ENCODE measurements at regions not wholly inside any gene's neighbourhood (a gene's known extent, or its start where the extent isn't known, plus 50 kb on each side); places are given as distances from the start of the nearest gene placed in this dataset.
"Not testable (repeated sequence)": the region's sequence is repeated elsewhere in the genome, so short reads cannot be mapped to it uniquely, and the experiment has no call there.

DNA sequence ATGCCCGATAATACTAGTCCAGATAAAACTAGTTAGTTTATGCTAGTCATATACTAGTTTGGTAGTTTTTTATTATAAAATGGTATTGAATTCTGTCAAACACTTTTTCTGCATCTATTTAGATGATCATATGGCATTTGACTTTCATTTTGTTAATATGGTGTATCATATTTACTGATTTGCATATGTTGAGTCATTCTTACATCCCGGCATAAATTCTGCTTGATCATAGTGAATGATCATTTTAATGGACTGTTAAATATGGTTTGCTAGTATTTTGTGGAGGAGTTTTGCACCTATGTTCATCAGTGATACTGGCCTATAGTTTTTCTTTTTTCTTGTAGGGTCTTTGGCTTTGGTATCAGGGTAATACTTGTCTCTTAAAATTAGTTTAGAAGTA lies 365.6 kb downstream of the TAF11L14 start:
- no peaks in the 10 kb centered on the region for H3K27me3 ChIP-seq (ENCODE audit: control insufficient read depth, insufficient read depth, low read length)
- no peak overlapping the region for H3K9ac ChIP-seq
- no peak overlapping the region for H3K4me3 ChIP-seq (ENCODE audit: low read depth, low read length)
- H3K79me2 ChIP-seq = no peaks in the 10 kb centered on the region
- TF ChIP-seq, protein P1, sequence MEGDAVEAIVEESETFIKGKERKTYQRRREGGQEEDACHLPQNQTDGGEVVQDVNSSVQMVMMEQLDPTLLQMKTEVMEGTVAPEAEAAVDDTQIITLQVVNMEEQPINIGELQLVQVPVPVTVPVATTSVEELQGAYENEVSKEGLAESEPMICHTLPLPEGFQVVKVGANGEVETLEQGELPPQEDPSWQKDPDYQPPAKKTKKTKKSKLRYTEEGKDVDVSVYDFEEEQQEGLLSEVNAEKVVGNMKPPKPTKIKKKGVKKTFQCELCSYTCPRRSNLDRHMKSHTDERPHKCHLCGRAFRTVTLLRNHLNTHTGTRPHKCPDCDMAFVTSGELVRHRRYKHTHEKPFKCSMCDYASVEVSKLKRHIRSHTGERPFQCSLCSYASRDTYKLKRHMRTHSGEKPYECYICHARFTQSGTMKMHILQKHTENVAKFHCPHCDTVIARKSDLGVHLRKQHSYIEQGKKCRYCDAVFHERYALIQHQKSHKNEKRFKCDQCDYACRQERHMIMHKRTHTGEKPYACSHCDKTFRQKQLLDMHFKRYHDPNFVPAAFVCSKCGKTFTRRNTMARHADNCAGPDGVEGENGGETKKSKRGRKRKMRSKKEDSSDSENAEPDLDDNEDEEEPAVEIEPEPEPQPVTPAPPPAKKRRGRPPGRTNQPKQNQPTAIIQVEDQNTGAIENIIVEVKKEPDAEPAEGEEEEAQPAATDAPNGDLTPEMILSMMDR (IDR thresholded peaks at IDR 0.05) = no peak
- no peaks in the 10 kb centered on the region for H3K9me3 ChIP-seq (ENCODE audit: control insufficient read depth, low read length)
- H2AFZ ChIP-seq = no peak overlapping the region
- H3K4me2 ChIP-seq (ENCODE audit: low read length) = no peak overlapping the region
- no peaks in the 10 kb centered on the region for H3K4me1 ChIP-seq
- no peaks in the 10 kb centered on the region for H3K36me3 ChIP-seq (ENCODE audit: control insufficient read depth, insufficient read depth, low read length)
- H3K27ac ChIP-seq = no peak overlapping the region

DNA sequence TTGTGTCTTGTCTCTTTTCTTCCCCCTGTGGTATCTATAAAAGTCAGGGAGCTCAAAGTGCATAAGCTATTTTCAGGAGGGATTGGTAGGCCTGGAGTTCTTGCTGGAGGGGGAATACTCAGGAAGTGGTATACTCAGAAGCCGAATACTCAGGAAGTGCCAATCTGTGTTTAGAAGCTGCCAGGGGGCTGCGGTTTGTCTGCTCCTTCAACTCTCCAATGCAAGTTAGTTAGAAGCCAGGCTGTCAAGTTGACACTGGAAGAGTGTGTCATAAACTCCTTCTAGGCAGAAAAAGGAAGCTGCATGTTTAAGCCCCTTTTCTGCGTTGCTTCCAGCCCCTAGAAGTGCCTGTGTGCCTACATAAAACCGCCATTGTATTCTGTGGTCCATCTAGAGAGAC lies 366.5 kb downstream of the TAF11L14 start:
- no peak overlapping the region for H3K9ac ChIP-seq
- H3K9me3 ChIP-seq (ENCODE audit: control insufficient read depth, low read length) = no peaks in the 10 kb centered on the region
- no peaks in the 10 kb centered on the region for H3K36me3 ChIP-seq (ENCODE audit: control insufficient read depth, insufficient read depth, low read length)
- no peak overlapping the region for H3K4me3 ChIP-seq (ENCODE audit: low read depth, low read length)
- no peak overlapping the region for H3K4me2 ChIP-seq (ENCODE audit: low read length)
- no peak overlapping the region for H3K27ac ChIP-seq
- no peaks in the 10 kb centered on the region for H3K4me1 ChIP-seq
- H2AFZ ChIP-seq = no peak overlapping the region
- no peaks in the 10 kb centered on the region for H3K79me2 ChIP-seq
- H3K27me3 ChIP-seq (ENCODE audit: control insufficient read depth, insufficient read depth, low read length) = no peaks in the 10 kb centered on the region
- TF ChIP-seq, protein P1 (IDR thresholded peaks at IDR 0.05) = no peak

DNA sequence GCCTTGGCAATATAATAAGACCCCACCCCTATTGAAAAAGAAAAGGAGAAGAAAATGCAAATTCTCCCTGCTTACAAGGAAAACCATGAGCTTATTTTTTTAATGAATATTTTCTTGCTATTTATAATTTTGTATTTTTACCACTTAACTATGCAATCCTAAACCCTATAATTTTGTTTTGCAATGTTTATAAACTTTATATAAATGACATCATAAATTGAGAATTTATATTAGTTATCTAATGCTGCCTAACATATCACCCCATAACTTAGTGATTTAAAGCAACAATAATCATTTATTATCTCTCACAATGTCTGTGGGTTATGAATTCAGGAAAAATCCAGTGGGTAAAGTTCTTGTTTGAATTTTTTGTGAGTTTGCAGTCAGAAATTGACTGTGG lies 369.1 kb downstream of the TAF11L14 start:
- Histone ChIP-seq H3K4me1 (no peaks in the 10 kb centered on the region), H3K79me2 (no peaks in the 10 kb centered on the region)
- TF ChIP-seq, protein P1 (IDR thresholded peaks at IDR 0.05) = no peak

DNA sequence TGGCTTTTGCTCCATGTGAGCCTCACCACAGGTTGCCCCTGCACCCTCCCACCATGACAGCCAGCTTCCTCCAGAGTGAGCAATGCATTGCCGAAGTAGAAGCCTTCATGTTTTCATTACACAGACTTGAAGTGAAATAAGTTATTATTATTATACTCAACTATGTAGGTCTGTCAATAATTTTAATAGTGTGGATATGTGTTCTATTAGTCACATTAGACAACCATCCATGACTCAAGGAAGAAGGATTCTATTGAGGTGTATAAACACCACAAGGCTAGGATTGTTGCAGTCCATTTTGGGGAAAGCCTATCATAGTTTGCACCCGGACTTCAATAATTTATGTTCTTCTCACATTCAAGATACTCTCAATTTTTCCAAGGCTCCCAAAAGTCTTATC lies 369.5 kb downstream of the TAF11L14 start:
- Histone ChIP-seq H3K4me1 (no peaks in the 10 kb centered on the region), H3K27ac (no peak overlapping the region), H3K36me3 (ENCODE audit: control insufficient read depth, insufficient read depth, low read length) (no peaks in the 10 kb centered on the region), H2AFZ (no peak overlapping the region), H3K9ac (no peak overlapping the region), H3K4me3 (ENCODE audit: low read depth, low read length) (no peak overlapping the region), H3K79me2 (no peaks in the 10 kb centered on the region), H3K9me3 (ENCODE audit: control insufficient read depth, low read length) (no peaks in the 10 kb centered on the region), H3K4me2 (ENCODE audit: low read length) (no peak overlapping the region), H3K27me3 (ENCODE audit: control insufficient read depth, insufficient read depth, low read length) (no peaks in the 10 kb centered on the region)
- TF ChIP-seq, protein P1 (IDR thresholded peaks at IDR 0.05) = no peak

More for the DNA sequence above, 369.1 kb downstream of the TAF11L14 start:
- H3K36me3 ChIP-seq (ENCODE audit: control insufficient read depth, insufficient read depth, low read length) = no peaks in the 10 kb centered on the region
- H3K27me3 ChIP-seq (ENCODE audit: control insufficient read depth, insufficient read depth, low read length) = no peaks in the 10 kb centered on the region
- no peaks in the 10 kb centered on the region for H3K9me3 ChIP-seq (ENCODE audit: control insufficient read depth, low read length)
- no peak overlapping the region for H2AFZ ChIP-seq
- no peak overlapping the region for H3K9ac ChIP-seq
- H3K27ac ChIP-seq = no peak overlapping the region
- H3K4me2 ChIP-seq (ENCODE audit: low read length) = no peak overlapping the region
- H3K4me3 ChIP-seq (ENCODE audit: low read depth, low read length) = no peak overlapping the region

DNA sequence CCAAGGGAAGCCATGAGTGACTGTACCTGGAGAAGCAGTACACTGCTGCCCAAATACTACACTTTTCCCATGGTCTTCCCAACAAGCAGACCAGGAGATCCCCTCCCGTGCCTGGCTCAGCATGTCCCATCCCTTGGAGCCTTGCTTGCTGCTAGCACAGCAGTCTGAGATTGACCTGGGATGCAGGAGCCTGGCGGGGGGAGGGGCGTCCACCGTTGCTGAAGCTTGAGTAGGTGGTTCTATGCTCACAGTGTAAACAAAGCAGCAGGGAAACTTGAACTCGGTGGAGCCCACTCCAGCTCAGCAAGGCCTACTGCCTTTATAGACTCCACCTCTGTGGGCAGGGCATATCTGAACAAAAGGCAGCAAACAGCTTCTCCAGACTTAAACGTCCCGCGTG lies 372.0 kb downstream of the TAF11L14 start:
- not testable (repeated sequence) for H2AFZ ChIP-seq; H3K9ac ChIP-seq; H3K9me3 ChIP-seq (ENCODE audit: control insufficient read depth, low read length); H3K79me2 ChIP-seq; H3K27ac ChIP-seq; H3K4me2 ChIP-seq (ENCODE audit: low read length); H3K4me1 ChIP-seq; H3K4me3 ChIP-seq (ENCODE audit: low read depth, low read length); H3K36me3 ChIP-seq (ENCODE audit: control insufficient read depth, insufficient read depth, low read length); H3K27me3 ChIP-seq (ENCODE audit: control insufficient read depth, insufficient read depth, low read length)
